ENCODE measurements at regions not wholly inside any gene's neighbourhood (a gene's known extent, or its start where the extent isn't known, plus 50 kb on each side); places are given as distances from the start of the nearest gene placed in this dataset.

DNA sequence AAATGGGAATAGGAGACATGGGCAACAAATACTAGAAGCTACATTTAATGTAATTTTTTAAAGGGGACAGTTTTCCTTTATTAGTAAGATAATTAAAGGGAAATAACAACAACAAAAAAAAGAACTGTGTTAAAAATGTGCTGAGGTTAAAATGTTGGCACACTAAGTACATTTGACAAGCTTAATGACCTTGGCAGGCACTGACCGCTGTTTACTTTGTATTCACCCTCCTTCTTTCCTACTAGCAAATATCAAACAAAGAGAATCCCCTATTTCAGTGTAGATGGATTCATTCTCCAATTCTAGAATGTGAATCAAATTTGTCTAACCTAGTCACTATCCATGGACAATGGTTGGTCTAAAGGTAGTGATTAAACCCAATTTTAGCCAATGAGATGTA lies 77.5 kb upstream of the TOMM7 start:
- DNase-seq (ENCODE audit: low spot score), result no peak

More for the DNA sequence above, 77.5 kb upstream of the TOMM7 start:
- ATAC-seq, result no peak
- Histone ChIP-seq H3K27ac (ENCODE audit: low read depth) (no peak overlapping the region), H3F3A (replicated peaks; ENCODE audit: low read depth) (no peaks in the 10 kb centered on the region), H3K27me3 (ENCODE audit: insufficient read depth) (no peaks in the 10 kb centered on the region), H4K20me1 (replicated peaks; ENCODE audit: insufficient read depth) (no peaks in the 10 kb centered on the region), H2AFZ (no peak overlapping the region), H3K4me2 (no peak overlapping the region), H3K9me2 (ENCODE audit: insufficient read depth) (no peaks in the 10 kb centered on the region), H3K4me1 (ENCODE audit: insufficient read depth) (no peaks in the 10 kb centered on the region), H3K36me3 (ENCODE audit: insufficient read depth) (no peaks in the 10 kb centered on the region), H3K4me3 (no peak overlapping the region), H3K79me2 (replicated peaks; ENCODE audit: insufficient read depth) (no peaks in the 10 kb centered on the region)
- no peaks in the 10 kb centered on the region for H3K9me3 Mint-ChIP-seq
- TF ChIP-seq, protein P1, sequence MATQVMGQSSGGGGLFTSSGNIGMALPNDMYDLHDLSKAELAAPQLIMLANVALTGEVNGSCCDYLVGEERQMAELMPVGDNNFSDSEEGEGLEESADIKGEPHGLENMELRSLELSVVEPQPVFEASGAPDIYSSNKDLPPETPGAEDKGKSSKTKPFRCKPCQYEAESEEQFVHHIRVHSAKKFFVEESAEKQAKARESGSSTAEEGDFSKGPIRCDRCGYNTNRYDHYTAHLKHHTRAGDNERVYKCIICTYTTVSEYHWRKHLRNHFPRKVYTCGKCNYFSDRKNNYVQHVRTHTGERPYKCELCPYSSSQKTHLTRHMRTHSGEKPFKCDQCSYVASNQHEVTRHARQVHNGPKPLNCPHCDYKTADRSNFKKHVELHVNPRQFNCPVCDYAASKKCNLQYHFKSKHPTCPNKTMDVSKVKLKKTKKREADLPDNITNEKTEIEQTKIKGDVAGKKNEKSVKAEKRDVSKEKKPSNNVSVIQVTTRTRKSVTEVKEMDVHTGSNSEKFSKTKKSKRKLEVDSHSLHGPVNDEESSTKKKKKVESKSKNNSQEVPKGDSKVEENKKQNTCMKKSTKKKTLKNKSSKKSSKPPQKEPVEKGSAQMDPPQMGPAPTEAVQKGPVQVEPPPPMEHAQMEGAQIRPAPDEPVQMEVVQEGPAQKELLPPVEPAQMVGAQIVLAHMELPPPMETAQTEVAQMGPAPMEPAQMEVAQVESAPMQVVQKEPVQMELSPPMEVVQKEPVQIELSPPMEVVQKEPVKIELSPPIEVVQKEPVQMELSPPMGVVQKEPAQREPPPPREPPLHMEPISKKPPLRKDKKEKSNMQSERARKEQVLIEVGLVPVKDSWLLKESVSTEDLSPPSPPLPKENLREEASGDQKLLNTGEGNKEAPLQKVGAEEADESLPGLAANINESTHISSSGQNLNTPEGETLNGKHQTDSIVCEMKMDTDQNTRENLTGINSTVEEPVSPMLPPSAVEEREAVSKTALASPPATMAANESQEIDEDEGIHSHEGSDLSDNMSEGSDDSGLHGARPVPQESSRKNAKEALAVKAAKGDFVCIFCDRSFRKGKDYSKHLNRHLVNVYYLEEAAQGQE (IDR thresholded peaks at IDR 0.05; ENCODE audit: unreplicated experiment), result no peak
- TF ChIP-seq CREB1 (CRISPR knock-in tag; IDR thresholded peaks at IDR 0.05; ENCODE audit: low read depth) (no peak), EZH2phosphoT487 (IDR thresholded peaks at IDR 0.05; ENCODE audit: unreplicated experiment) (no peak), POLR2AphosphoS5 (IDR thresholded peaks at IDR 0.05; ENCODE audit: low read depth) (no peak), JUNB (IDR thresholded peaks at IDR 0.05; ENCODE audit: unreplicated experiment) (no peak), ZNF114 (CRISPR knock-in tag; IDR thresholded peaks at IDR 0.05) (no peak), NANOG (IDR thresholded peaks at IDR 0.05; ENCODE audit: borderline replicate concordance) (no peak), STAT1 (IDR thresholded peaks at IDR 0.05; ENCODE audit: unreplicated experiment) (no peak), ZNF331 (CRISPR knock-in tag; IDR thresholded peaks at IDR 0.05; ENCODE audit: low read depth) (no peak), EZH2 (IDR thresholded peaks at IDR 0.05; ENCODE audit: low read depth, unreplicated experiment) (no peak), ZNF462 (CRISPR knock-in tag; IDR thresholded peaks at IDR 0.05) (no peak)
- TF ChIP-seq, protein P2, sequence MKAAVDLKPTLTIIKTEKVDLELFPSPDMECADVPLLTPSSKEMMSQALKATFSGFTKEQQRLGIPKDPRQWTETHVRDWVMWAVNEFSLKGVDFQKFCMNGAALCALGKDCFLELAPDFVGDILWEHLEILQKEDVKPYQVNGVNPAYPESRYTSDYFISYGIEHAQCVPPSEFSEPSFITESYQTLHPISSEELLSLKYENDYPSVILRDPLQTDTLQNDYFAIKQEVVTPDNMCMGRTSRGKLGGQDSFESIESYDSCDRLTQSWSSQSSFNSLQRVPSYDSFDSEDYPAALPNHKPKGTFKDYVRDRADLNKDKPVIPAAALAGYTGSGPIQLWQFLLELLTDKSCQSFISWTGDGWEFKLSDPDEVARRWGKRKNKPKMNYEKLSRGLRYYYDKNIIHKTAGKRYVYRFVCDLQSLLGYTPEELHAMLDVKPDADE (IDR thresholded peaks at IDR 0.05), result no peak
- TF ChIP-seq, protein P3, sequence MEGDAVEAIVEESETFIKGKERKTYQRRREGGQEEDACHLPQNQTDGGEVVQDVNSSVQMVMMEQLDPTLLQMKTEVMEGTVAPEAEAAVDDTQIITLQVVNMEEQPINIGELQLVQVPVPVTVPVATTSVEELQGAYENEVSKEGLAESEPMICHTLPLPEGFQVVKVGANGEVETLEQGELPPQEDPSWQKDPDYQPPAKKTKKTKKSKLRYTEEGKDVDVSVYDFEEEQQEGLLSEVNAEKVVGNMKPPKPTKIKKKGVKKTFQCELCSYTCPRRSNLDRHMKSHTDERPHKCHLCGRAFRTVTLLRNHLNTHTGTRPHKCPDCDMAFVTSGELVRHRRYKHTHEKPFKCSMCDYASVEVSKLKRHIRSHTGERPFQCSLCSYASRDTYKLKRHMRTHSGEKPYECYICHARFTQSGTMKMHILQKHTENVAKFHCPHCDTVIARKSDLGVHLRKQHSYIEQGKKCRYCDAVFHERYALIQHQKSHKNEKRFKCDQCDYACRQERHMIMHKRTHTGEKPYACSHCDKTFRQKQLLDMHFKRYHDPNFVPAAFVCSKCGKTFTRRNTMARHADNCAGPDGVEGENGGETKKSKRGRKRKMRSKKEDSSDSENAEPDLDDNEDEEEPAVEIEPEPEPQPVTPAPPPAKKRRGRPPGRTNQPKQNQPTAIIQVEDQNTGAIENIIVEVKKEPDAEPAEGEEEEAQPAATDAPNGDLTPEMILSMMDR (conservative IDR thresholded peaks at IDR 0.05; ENCODE audit: low read depth in 2 of 2), result no peak
- no peaks in the 10 kb centered on the region; the same call in 1 of the 3 replicates for H3K36me3 Mint-ChIP-seq (ENCODE audit: low read depth)
- H3K4me3 Mint-ChIP-seq, result no peak overlapping the region
- peaks cover 3% of the 10 kb centered on the region for H3K27me3 Mint-ChIP-seq (ENCODE audit: insufficient read depth, low read depth, poor library complexity)
- no peak overlapping the region for H3K27ac Mint-ChIP-seq
- peaks cover 10% of the 10 kb centered on the region for H3K4me1 Mint-ChIP-seq
